Mammary epithelial cell (primary cell): ENCODE measurements at regions not wholly inside any gene's neighbourhood (a gene's known extent, or its start where the extent isn't known, plus 50 kb on each side); places are given as distances from the start of the nearest gene placed in this dataset.

Experiments
- EZH2 ChIP-seq: IDR thresholded peaks from 2 replicates; pipeline ENCODE4 v1.6.1; 2012; ENCODE audit warnings: low read length, inconsistent platforms, borderline replicate concordance
- TF ChIP-seq, protein P1 (sequence below), 2 donors: IDR thresholded peaks in 1 of 2; conservative IDR thresholded peaks in 1 of 2; 2 replicates each; pipeline ENCODE4 v1.5.1; 2011 to 2012; ENCODE audit warnings: inconsistent platforms in 2 of 2, low read length in 2 of 2, mild to moderate bottlenecking in 2 of 2, control low read depth in 1 of 2, low read depth in 1 of 2; ENCODE audit not compliant: insufficient read depth in 1 of 2; ENCODE audit errors: extremely low read depth in 1 of 2

DNA sequence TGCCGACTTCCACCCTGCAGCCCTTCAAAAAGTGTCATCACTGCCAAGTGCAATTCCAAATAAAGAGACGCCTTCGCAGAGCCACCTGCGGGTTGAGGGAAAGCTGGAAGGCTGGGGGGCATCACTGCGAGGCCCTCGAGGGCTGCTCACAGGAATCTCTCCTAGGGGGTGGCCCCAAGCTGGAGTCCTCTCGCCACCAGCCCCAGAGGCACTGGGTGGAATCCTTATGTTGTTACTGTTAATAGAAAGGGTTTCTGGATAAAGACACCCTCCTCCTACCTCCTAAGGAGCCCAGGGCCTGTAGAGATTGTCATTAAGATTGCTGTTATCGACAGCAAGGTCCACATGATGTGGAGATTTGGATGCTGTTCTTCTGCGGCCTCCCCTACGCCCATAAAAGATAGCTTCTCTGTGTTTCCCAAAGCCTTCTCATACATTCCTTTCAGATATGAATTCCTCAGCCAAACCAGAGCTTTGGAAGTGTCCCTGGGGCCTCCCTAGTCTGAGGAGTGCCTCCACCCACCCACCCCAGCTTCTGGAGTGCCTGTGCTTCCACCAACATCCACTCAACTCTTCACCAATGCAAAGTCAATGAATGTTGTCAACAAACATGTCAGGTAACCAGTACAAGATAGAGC is 512.7 kb downstream of the SHQ1 start:
- TF ChIP-seq, protein P1, sequence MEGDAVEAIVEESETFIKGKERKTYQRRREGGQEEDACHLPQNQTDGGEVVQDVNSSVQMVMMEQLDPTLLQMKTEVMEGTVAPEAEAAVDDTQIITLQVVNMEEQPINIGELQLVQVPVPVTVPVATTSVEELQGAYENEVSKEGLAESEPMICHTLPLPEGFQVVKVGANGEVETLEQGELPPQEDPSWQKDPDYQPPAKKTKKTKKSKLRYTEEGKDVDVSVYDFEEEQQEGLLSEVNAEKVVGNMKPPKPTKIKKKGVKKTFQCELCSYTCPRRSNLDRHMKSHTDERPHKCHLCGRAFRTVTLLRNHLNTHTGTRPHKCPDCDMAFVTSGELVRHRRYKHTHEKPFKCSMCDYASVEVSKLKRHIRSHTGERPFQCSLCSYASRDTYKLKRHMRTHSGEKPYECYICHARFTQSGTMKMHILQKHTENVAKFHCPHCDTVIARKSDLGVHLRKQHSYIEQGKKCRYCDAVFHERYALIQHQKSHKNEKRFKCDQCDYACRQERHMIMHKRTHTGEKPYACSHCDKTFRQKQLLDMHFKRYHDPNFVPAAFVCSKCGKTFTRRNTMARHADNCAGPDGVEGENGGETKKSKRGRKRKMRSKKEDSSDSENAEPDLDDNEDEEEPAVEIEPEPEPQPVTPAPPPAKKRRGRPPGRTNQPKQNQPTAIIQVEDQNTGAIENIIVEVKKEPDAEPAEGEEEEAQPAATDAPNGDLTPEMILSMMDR (conservative IDR thresholded peaks at IDR 0.05 in 1 of 2, IDR thresholded peaks at IDR 0.05 in 1 of 2; ENCODE audit: extremely low read depth in 1 of 2, insufficient read depth in 1 of 2, low read depth in 1 of 2, low read length in 2 of 2) = no peak
- TF ChIP-seq EZH2 = no peak
